ENCODE measurements at regions not wholly inside any gene's neighbourhood (a gene's known extent, or its start where the extent isn't known, plus 50 kb on each side); places are given as distances from the start of the nearest gene placed in this dataset.
"Not testable (repeated sequence)": the region's sequence is repeated elsewhere in the genome, so short reads cannot be mapped to it uniquely, and the experiment has no call there.

GRCh38 chr2:126270587-126270986, 385.4 kb upstream of the GYPC start:
- POLR2A ChIA-PET, result no interaction called here
- CTCF ChIA-PET, result no interaction called here

- POLR2A ChIA-PET, result no interaction called here
- CTCF ChIA-PET, result no interaction called here
These were observed 383.6 kb upstream of the GYPC start for GRCh38 chr2:126272401-126272800.

- CTCF ChIA-PET, result no interaction called here
These were observed 380.9 kb upstream of the GYPC start for GRCh38 chr2:126275098-126275497.

GRCh38 chr2:126276268-126276667, 379.7 kb upstream of the GYPC start:
- POLR2A ChIA-PET, CTCF ChIA-PET: not testable (repeated sequence)

More at GRCh38 chr2:126275098-126275497, 380.9 kb upstream of the GYPC start:
- POLR2A ChIA-PET, result no interaction called here

GRCh38 chr2:126288362-126288761, 367.6 kb upstream of the GYPC start:
- ChIA-PET POLR2A (no interaction called here), CTCF (no interaction called here)

- CTCF ChIA-PET, POLR2A ChIA-PET: not testable (repeated sequence)
These were observed 362.0 kb upstream of the GYPC start for GRCh38 chr2:126293962-126294361.

GRCh38 chr2:126299469-126299976, 356.4 kb upstream of the GYPC start:
- ChIA-PET POLR2A (no interaction called here), CTCF (no interaction called here)

- ChIA-PET CTCF (no interaction called here), POLR2A (no interaction called here)
These were observed 355.6 kb upstream of the GYPC start for GRCh38 chr2:126300348-126300747.

GRCh38 chr2:126302043-126302442, 353.9 kb upstream of the GYPC start:
- ChIA-PET POLR2A (no interaction called here), CTCF (no interaction called here)

- CTCF ChIA-PET, result no interaction called here
- POLR2A ChIA-PET, result no interaction called here
These were observed 352.8 kb upstream of the GYPC start for GRCh38 chr2:126303113-126303512.

GRCh38 chr2:126304154-126304553, 351.8 kb upstream of the GYPC start:
- POLR2A ChIA-PET, result no interaction called here
- CTCF ChIA-PET, result no interaction called here

GRCh38 chr2:126306539-126306938, 349.4 kb upstream of the GYPC start:
- ChIA-PET CTCF (no interaction called here), POLR2A (no interaction called here)

GRCh38 chr2:126307740-126308139, 348.2 kb upstream of the GYPC start:
- CTCF ChIA-PET, result no interaction called here
- POLR2A ChIA-PET, result no interaction called here

GRCh38 chr2:126309185-126309584, 346.8 kb upstream of the GYPC start:
- POLR2A ChIA-PET, result no interaction called here

GRCh38 chr2:126312579-126312978, 343.4 kb upstream of the GYPC start:
- POLR2A ChIA-PET, result no interaction called here
- CTCF ChIA-PET, result no interaction called here

More at GRCh38 chr2:126309185-126309584, 346.8 kb upstream of the GYPC start:
- CTCF ChIA-PET, result no interaction called here

GRCh38 chr2:126315828-126316227, 340.1 kb upstream of the GYPC start:
- ChIA-PET POLR2A (no interaction called here), CTCF (no interaction called here)

- ChIA-PET CTCF (no interaction called here), POLR2A (no interaction called here)
These were observed 338.0 kb upstream of the GYPC start for GRCh38 chr2:126317790-126318431.

GRCh38 chr2:126322342-126322741, 333.6 kb upstream of the GYPC start:
- POLR2A ChIA-PET, result no interaction called here
- CTCF ChIA-PET, result no interaction called here

GRCh38 chr2:126325202-126325601, 330.8 kb upstream of the GYPC start:
- ChIA-PET POLR2A (no interaction called here), CTCF (no interaction called here)

- ChIA-PET POLR2A (no interaction called here), CTCF (no interaction called here)
These were observed 326.8 kb upstream of the GYPC start for GRCh38 chr2:126329173-126329572.

GRCh38 chr2:126342457-126342856, 313.5 kb upstream of the GYPC start:
- CTCF ChIA-PET, result no interaction called here
- POLR2A ChIA-PET, result no interaction called here

GRCh38 chr2:126343136-126343535, 312.8 kb upstream of the GYPC start:
- ChIA-PET CTCF (no interaction called here), POLR2A (no interaction called here)

GRCh38 chr2:126344493-126344892, 311.5 kb upstream of the GYPC start:
- POLR2A ChIA-PET, result no interaction called here
- CTCF ChIA-PET, result no interaction called here
